PC-3 (cell line): ENCODE measurements at regions not wholly inside any gene's neighbourhood (a gene's known extent, or its start where the extent isn't known, plus 50 kb on each side); places are given as distances from the start of the nearest gene placed in this dataset.
"Not testable (repeated sequence)": the region's sequence is repeated elsewhere in the genome, so short reads cannot be mapped to it uniquely, and the experiment has no call there.

ENCODE experiments used
- ATAC-seq: fragments of 200-7000 bp; cut with Tn5 transposase; 2 replicates; pipeline ENCODE4 v1.9.1; 2020; ENCODE audit warnings: mild to moderate bottlenecking, moderate library complexity
- BruUV-seq: library from RNA; stranded (reverse); fragments of 400-500 nt; replicated peaks from 2 replicates; lab custom pipeline; 2021; lab: Mats Ljungman, UMichigan
- CTCF ChIA-PET: fragments of 300-600 bp; sonication (Branson Sonifier 250); formaldehyde crosslinking; loops from one replicate; lab custom pipeline; 2022; ENCODE audit warnings: antibody characterized with exemption; lab: Charles Lee
- POLR2A ChIA-PET: fragments of 300-600 bp; sonication (Branson Sonifier 250); formaldehyde crosslinking; loops from one replicate; lab custom pipeline; 2022; ENCODE audit warnings: antibody characterized with exemption; ENCODE audit not compliant: unreplicated experiment; lab: Charles Lee
- DNase-seq: peaks from one replicate; pipeline ENCODE4 v3.0.0-alpha.2; 2015
- H2AFZ ChIP-seq: fragments of 300-600 bp; sonication (generic); 2 replicates; pipeline ENCODE4 v1.6.0; 2016; ENCODE audit warnings: antibody characterized with exemption, low read length
- H3F3A ChIP-seq: fragments of 300-600 bp; sonication (generic); one replicate; pipeline ENCODE4 v1.6.0; 2017; ENCODE audit warnings: antibody characterized with exemption, low read length, control low read depth, mild to moderate bottlenecking; ENCODE audit not compliant: unreplicated experiment
- H3K27ac ChIP-seq: fragments of 300-600 bp; sonication (generic); 2 replicates; pipeline ENCODE4 v1.5.1; 2016; ENCODE audit warnings: mild to moderate bottlenecking, low read length
- H3K27me3 ChIP-seq: fragments of 300-600 bp; sonication (generic); 2 replicates; pipeline ENCODE4 v1.6.1; 2016; ENCODE audit warnings: low read length, mixed read lengths
- H3K36me3 ChIP-seq: fragments of 300-600 bp; sonication (generic); 2 replicates; pipeline ENCODE4 v1.6.1; 2016; ENCODE audit warnings: low read depth, mixed run types, low read length, mixed read lengths
- H3K4me1 ChIP-seq: fragments of 300-600 bp; sonication (generic); 2 replicates; pipeline ENCODE4 v1.5.1; 2016; ENCODE audit warnings: low read length; ENCODE audit not compliant: insufficient read depth
- H3K4me2 ChIP-seq: fragments of 300-600 bp; sonication (generic); 2 replicates; pipeline ENCODE4 v1.6.0; 2016; ENCODE audit warnings: low read length
- H3K4me3 ChIP-seq: fragments of 300-600 bp; sonication (generic); 2 replicates; pipeline ENCODE4 v1.5.1; 2016; ENCODE audit warnings: mild to moderate bottlenecking, low read length, mixed read lengths
- H3K79me2 ChIP-seq: fragments of 300-600 bp; sonication (generic); 2 replicates; pipeline ENCODE4 v1.6.1; 2017; ENCODE audit warnings: low read length, mixed read lengths
- H3K9ac ChIP-seq: fragments of 300-600 bp; sonication (generic); 2 replicates; pipeline ENCODE4 v1.6.0; 2016; ENCODE audit warnings: mild to moderate bottlenecking, low read length
- H3K9me2 ChIP-seq: fragments of 300-600 bp; sonication (generic); replicated peaks from 2 replicates; pipeline ENCODE4 v1.6.1; 2016; ENCODE audit warnings: mixed run types, low read length, mixed read lengths
- H3K9me3 ChIP-seq: fragments of 300-600 bp; sonication (generic); 2 replicates; pipeline ENCODE4 v1.6.1; 2016; ENCODE audit warnings: low read length, mixed read lengths
- H4K20me1 ChIP-seq: fragments of 300-600 bp; sonication (generic); 2 replicates; pipeline ENCODE4 v1.6.1; 2016; ENCODE audit warnings: low read length, mixed read lengths
- CTCF ChIP-seq: fragments of 300-600 bp; sonication (generic); conservative IDR thresholded peaks from 2 replicates; pipeline ENCODE4 v1.5.1; 2017; ENCODE audit warnings: antibody characterized with exemption, low read depth, mild to moderate bottlenecking, low read length
- EZH2 ChIP-seq: fragments of 300-600 bp; sonication (generic); IDR thresholded peaks from one replicate; pipeline ENCODE4 v1.6.1; 2017; ENCODE audit warnings: antibody characterized with exemption, mild to moderate bottlenecking, low read length; ENCODE audit not compliant: unreplicated experiment
- EZH2phosphoT487 ChIP-seq: fragments of 300-600 bp; sonication (generic); IDR thresholded peaks from 2 replicates; pipeline ENCODE4 v1.6.1; 2018; ENCODE audit warnings: mild to moderate bottlenecking, antibody characterized with exemption, low read length, borderline replicate concordance
- intact Hi-C: fragments of 100-400 bp; cut with micrococcal nuclease; formaldehyde crosslinking; loops from 2 replicates; pipeline ENCODE4 v1.9.0; 2023

GRCh38 chr11:112537846-112538330 lies 277.2 kb upstream of the PLET1 start:
- H3K4me3 ChIP-seq, result no peak overlapping the region
- no peaks in the 10 kb centered on the region for H3F3A ChIP-seq
- DNase-seq (peak; percentile 53), ATAC-seq (no peak)
- H3K27me3 ChIP-seq, result peaks cover 20% of the 10 kb centered on the region
- H3K4me2 ChIP-seq, result no peak overlapping the region
- no peaks in the 10 kb centered on the region for H3K9me2 ChIP-seq
- BruUV-seq, result no TSS peak
- no peak overlapping the region for H3K27ac ChIP-seq
- H3K9me3 ChIP-seq, result no peaks in the 10 kb centered on the region
- H2AFZ ChIP-seq, result no peak overlapping the region
- H3K36me3 ChIP-seq, result no peaks in the 10 kb centered on the region
- H3K79me2 ChIP-seq, result no peaks in the 10 kb centered on the region
- TF ChIP-seq EZH2 (no peak), CTCF (no peak), EZH2phosphoT487 (no peak)
- no peak overlapping the region for H3K9ac ChIP-seq
- H3K4me1 ChIP-seq, result no peaks in the 10 kb centered on the region
- POLR2A ChIA-PET, result no interaction called here
- intact Hi-C loops, result no loop called here
- CTCF ChIA-PET, result no interaction called here
- no peaks in the 10 kb centered on the region for H4K20me1 ChIP-seq

GRCh38 chr11:112538534-112539280 lies 278.0 kb upstream of the PLET1 start:
- H2AFZ ChIP-seq, result no peak overlapping the region
- no peak overlapping the region for H3K4me2 ChIP-seq
- H3K9ac ChIP-seq, result no peak overlapping the region
- H3K36me3 ChIP-seq, result no peaks in the 10 kb centered on the region
- H3K4me1 ChIP-seq, result no peaks in the 10 kb centered on the region
- DNase-seq (no peak), ATAC-seq (no peak)
- H4K20me1 ChIP-seq, result no peaks in the 10 kb centered on the region
- TF ChIP-seq CTCF (no peak), EZH2phosphoT487 (no peak), EZH2 (no peak)
- BruUV-seq, result no TSS peak
- no peaks in the 10 kb centered on the region for H3F3A ChIP-seq
- H3K27me3 ChIP-seq, result peaks cover 20% of the 10 kb centered on the region
- intact Hi-C loops, result no loop called here
- no peaks in the 10 kb centered on the region for H3K9me3 ChIP-seq
- no peaks in the 10 kb centered on the region for H3K9me2 ChIP-seq
- ChIA-PET POLR2A (no interaction called here), CTCF (no interaction called here)
- no peaks in the 10 kb centered on the region for H3K79me2 ChIP-seq
- H3K4me3 ChIP-seq, result no peak overlapping the region
- H3K27ac ChIP-seq, result peak overlapping the region; percentile 22; the same call in 1 of the 2 replicates

- not testable (repeated sequence) for BruUV-seq, H3K36me3 ChIP-seq
Observed at GRCh38 chr11:112539281-112539555, 278.6 kb upstream of the PLET1 start.

More at GRCh38 chr11:112539281-112539555, 278.6 kb upstream of the PLET1 start:
- intact Hi-C loops, H3K9me3 ChIP-seq, H3K9me2 ChIP-seq, H3K27ac ChIP-seq, H4K20me1 ChIP-seq, ATAC-seq, H3K4me2 ChIP-seq, H3K4me3 ChIP-seq, H2AFZ ChIP-seq, H3K79me2 ChIP-seq, CTCF ChIA-PET, POLR2A ChIA-PET, H3K9ac ChIP-seq, H3K4me1 ChIP-seq, DNase-seq, H3F3A ChIP-seq: not testable (repeated sequence)
- H3K27me3 ChIP-seq, result peaks cover 24% of the 10 kb centered on the region
